Hippocampal formation (tissue), 2 donors: ENCODE measurements at regions not wholly inside any gene's neighbourhood (a gene's known extent, or its start where the extent isn't known, plus 50 kb on each side); places are given as distances from the start of the nearest gene placed in this dataset.
"Not testable (repeated sequence)": the region's sequence is repeated elsewhere in the genome, so short reads cannot be mapped to it uniquely, and the experiment has no call there.

Source experiments
- DNase-seq, 2 donors: peaks; one replicate each; lab custom pipeline; 2025; lab: John Stamatoyannopoulos, UW

DNA sequence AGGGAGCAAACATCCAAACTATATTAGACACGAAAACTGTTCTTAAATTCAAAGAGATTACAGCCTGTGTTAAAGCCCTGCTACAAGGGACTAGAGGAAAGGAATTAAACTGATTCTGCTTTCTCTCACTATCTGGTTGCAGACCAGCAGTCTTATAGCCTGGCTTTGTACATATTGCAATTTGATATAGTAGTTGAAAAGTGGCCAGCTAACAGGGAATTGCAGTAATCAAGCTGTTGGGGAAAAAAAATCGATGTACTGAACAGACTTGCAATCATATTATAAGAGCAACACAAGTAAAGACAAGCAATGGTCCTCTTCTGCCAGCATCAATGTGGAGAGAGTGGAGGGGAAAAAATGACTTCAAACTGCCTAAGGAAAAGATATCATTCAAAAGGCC is 364.4 kb upstream of the EPHA5 start:
- DNase-seq = no peak

DNA sequence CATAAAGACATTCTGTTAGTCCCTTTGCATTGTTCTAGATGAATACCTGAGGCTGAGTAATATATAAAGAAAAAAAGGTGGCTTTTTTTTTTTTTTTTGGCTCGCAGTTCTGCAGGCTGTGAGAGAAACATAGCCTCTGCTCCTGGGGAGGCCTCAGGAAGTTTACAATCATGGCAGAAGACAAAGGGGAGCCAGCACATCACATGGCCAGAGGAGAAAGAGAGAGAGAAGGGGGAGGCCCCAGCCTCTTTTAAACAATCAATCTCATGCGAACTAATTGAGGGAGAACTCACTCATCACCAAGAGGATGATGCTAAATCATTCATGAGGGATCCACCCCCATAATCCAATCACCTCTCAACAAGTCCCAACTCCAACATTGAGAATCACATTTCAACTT is 364.0 kb upstream of the EPHA5 start:
- no peak for DNase-seq

DNA sequence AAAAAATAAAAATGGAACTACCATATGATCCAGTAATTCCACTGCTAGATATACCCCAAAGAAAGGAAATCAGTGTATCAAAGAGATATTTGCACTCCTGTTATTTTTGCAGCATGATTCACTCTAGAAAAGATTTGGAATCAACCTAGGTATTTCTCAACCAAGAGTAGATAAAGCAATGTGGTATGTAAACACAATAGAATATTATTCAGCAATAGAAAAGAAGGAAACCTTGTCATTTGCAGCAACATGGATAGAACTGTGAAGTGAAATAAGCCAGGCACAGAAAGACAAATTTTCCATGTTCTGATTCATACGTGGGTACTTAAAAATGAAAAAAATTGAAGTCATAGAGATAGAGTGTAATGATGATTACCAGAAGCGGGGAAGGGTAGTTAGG is 362.3 kb upstream of the EPHA5 start:
- DNase-seq = no peak

DNA sequence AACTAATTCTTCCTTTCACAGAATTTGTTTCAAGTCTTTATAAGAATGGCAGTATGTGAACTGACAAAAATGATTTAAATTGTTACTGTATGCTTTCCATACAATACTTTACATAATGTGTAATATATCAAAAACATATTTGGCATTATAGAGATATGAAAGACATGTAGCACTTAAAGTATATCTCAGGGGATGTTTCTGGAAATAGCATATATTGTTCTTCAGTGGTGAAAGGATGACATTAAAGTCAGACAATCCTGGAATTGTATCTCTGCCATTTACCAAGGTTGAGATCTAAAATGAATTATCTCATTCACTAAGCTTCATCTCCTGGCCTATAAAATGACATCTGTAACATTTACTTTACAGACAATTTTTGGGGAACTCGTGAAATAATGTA is 358.4 kb upstream of the EPHA5 start:
- DNase-seq = no peak

DNA sequence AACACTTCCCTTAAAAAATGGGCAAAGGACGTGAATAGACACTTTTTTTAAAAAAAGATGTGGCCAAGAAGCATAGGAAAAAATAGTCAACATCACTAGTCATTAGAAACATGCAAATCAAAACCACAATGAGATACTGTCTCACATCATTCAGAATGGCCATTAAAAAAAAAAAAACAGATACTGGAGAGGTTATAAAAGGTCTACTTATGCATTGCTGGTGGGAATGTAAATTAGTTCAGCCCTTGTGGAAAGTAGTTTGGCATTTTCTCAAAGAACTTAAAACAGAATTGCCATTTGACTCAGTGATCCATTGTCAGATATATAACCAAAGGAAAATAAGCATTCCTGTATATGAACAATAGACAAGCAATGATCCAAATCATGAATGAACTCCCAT is 352.8 kb upstream of the EPHA5 start:
- DNase-seq = no peak

DNA sequence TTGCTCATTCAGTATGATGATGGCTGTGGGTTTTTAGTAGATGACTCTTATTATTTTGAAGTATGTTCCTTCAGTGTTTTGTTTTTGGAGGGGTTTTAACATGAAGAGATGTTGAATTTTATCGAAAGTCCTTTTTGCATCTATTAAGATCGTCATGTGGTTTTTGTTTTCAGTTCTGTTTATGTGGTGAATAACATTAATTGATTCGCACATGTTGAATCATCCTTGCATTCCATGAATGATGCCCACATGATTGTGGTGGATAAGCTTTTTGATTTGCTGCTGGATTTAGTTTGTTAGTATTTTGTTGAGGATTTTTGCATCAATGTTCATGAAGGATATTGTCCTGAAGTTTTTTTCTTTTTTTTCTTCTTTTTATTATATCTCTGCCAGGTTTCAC is 347.4 kb upstream of the EPHA5 start:
- no peak for DNase-seq

DNA sequence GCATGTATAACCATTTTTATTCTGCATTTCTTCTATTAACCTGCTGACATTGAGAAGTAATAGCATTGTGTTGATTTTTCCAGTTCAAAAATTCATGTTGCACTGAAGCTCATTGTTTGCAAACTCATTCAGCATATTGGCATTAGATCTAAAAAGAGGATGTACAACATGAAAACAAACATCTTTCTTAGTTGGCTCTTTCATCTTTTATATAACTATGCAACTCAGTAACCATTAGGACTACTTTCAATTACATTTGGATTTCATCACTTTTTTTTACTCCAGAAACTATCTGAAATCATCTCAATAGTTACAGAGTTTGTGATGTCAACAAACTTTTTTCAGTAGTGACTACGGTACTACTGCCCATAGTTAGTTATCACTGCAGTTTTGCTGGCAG is 346.0 kb upstream of the EPHA5 start:
- no peak for DNase-seq

DNA sequence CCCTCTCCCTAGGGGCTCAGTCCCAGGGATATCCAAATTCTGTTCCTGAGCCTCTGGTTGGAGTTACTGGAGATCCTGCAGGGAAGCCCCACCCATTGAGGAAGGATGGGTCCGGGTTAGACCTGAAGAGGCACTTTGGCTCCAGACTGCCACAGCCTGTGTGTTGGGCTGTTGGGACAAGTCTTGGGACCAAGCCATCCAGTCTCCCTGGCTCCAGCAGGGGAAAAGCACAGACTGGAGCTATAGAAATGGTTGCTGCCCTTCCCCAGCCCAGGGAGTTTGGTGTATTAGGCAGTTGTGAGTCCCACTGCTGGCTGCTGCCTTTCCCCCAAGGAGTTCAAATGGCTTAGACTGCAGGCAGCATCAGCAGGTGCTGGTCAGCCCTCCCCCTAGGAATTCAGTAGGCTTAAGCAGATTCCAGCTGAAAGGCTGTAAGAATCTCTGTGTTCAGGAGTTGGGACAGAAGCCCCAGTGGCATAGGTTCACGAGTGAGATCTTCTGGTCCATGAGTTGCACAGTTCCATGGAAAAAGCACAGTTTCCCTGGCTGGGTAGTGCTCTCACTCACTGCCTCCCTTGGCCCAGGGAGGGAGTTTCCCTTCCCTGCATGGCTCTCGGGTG is 344.0 kb upstream of the EPHA5 start:
- DNase-seq = no peak

DNA sequence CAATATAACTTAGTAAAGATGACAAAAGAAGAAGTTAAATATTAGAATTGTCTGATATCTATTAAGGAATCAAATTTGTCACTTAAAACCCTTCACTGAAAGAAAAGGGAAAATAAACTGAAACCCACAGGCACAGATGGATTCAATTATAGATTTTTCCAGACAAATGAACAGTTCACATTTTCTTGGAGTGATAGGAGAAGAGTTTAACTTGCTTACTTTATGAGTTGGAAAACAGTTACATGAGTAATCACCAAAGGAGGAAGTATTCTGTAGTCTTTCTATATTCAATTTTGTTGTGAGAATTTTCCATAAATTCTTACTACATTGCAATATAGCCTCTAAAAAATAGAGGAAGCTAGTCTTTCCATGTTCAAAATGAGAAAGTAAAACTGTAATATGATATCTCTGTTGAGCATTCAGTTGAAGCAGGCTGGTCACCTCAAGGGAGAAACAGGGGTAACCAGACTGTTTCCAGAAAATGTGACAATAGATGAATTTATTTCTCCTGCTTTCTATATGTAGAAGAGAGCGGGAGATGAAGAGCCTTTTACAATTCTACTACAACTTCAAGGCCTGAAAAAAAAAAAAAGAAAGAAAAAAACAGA is 330.3 kb upstream of the EPHA5 start:
- no peak for DNase-seq

DNA sequence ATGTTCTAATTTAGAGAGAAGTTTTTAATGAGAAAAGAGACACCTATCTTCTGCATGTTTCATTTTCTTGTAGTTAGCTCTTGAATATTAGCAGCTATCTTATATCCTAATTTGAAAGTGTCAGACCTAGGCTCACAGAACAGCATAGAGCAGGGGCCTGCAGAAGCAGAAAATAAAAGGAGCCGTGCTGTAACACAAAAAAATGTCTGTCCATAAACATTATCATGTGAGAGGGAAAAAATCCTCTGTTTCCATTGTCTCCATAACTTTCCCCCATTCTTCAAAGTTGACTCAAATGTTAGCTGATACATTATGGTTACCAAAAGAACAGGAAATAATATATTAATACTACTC is 329.2 kb upstream of the EPHA5 start:
- no peak for DNase-seq

DNA sequence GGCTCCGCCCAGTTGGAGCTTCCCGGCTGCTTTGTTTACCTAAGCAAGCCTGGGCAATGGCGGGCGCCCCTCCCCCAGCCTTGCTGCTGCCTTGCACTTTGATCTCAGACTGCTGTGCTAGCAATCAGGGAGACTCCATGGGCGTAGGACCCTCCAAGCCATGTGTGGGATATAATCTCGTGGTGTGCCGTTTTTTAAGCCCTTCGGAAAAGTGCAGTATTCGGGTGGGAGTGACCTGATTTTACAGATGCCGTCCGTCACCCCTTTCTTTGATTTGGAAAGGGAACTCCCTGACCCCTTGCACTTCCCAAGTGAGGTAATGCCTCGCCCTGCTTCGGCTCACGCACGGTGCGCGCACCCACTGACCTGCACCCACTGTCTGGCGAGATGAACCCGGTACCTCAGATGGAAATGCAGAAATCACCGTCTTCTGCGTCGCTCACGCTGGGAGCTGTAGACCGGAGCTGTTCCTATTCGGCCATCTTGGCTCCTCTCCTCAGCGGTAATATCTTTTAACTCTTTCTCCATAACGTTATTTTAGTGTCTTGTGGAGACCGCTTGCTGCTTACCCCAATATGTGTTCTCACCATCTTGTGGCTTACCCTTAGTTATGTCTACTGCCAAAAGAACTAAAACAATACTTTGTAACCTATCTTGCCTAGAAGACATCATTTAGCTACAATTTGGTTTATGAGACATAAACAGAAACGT is 328.7 kb upstream of the EPHA5 start:
- DNase-seq = not testable (repeated sequence)

DNA sequence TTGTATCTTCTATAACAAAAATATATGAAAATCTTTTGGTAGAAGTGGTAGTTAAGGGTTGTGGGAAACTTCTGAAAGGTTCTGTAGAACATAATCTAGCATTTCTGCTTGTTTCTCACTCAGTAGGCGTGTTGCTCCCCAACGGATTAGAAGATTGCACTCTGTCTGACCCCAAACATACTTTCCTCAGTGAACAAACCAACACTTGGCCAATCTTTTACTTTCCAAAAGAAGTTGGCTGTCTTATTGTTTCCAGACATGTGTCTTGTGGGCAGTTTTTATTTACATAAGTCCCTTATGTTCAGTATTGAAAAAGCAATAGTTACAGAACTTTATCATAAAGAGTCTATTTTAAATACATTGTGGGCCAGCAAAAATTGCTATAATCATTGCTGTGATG is 312.8 kb upstream of the EPHA5 start:
- no peak for DNase-seq

DNA sequence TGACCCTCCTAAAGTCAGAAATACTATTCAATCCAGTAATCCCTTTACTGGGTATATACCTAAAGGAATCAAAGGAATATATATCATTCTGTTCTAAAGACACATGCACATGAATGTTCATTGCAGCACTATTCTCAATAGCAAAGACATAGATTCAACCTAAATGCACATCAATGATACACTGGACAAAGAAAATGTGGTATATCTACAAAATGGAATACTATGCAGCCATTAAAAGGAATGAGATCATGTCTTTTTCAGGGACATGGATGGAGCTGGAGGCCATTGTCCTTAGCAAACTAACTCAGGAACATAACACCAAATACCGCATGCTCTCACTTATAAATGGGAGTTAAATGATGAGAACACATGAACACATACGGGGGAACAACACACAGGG is 306.0 kb upstream of the EPHA5 start:
- DNase-seq = no peak

DNA sequence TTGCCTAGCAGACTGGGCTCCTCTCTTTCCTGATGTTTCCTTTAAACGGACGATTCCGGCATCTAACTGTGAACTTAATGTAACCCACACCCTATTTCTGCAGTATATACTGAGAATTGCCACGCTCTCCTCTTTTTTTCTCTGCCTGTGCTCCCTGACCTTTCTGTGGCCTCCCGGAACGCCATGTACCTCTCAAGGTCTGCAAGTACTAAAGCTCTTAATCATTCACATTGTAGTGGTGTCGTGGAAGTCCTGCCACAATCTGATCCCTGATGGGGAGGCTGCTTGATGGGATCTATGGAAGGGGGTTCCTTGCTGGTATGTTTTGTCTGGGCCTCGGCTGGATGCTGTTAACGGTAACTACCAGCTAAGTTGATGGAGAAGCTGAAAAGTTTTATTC is 302.9 kb upstream of the EPHA5 start:
- no peak for DNase-seq

DNA sequence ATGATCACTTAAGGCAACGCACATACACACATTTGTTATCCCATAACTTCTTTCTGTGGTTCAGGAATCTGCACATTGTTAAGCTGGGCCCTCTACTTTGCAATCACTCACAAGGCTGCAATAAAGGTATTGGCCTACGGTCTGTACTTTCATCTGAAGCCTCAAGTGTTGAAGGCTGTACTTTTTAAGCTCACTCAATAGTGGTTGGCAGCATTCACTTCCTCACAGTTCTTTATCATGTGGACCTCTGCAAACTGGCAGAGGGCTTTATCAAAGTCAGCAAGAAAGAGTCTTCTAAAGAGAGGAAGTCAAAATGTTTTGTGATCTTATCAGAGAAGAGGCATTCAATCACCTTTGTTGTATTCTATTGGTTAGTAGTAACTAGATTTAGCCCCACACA is 301.4 kb upstream of the EPHA5 start:
- DNase-seq = no peak

DNA sequence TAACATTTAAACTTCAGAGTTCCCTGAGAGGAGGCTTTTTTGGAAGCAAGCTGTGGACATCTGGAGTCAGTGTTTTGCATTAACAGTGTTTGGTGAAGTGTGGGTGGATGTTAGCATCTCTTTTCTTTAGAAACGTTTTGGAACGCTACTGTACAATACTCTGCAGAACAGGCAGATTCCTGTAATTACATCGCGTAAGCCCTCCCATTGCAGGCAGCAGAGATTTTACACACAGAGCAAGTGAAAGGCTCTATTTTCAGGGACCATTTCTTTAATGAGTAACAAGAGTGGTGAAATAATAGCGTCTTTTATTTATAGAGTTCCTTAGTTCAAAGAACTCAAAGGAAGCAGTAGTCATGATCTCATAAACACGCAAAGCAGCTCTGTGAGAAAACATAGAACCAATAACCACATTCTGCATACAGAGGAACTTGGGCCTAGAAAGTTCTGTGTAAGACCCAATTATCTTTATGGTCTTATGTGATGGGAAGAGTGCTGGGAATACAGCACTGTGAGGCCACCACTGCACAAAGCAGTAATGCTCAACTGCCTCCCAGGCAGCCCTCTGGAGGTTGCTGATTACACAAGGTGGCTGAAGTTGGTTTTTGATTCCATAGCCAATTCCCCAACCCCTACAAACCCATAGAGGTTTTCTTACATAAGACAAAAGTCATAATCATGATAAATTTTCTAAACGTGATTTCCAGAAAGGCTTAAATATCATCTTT is 298.7 kb upstream of the EPHA5 start:
- peak in 1 of 2 donors; percentile 21 for DNase-seq

DNA sequence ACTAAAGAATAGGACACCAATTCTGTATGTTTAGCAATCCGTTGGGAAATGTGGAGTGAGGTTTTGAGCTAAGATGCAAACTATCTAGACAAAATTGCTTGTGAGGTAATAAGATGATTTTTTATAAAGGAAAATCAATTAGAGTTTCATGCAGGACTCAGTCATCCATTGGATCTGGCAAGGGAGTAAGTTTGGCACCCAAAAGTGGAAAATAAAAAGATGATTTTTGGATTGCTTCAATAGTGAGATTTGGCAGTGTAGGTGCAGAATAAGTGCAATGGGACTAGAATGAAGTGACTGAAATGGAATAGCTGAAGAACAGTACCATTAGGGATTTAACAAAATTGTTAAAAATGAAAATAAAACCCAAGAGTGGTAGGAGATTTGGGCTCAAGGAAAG is 290.5 kb upstream of the EPHA5 start:
- DNase-seq = no peak

DNA sequence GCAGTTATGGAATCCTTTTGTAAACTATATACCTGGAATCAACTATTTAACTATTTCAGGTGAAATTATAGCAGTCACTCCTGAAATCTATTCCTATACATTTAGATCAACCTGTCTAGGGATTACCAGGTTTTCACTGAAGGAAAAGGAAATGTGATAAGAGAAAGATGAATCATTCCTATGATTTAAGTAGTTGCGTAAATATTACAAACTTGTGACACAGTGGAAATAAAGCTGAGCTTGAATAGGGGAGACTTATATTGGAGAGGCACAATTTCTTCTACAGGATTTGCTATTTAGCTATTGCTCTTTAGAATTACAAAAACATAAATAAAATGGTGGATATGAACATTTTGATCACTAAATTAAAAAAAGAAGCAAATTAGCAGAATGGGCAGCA is 284.1 kb upstream of the EPHA5 start:
- no peak for DNase-seq

DNA sequence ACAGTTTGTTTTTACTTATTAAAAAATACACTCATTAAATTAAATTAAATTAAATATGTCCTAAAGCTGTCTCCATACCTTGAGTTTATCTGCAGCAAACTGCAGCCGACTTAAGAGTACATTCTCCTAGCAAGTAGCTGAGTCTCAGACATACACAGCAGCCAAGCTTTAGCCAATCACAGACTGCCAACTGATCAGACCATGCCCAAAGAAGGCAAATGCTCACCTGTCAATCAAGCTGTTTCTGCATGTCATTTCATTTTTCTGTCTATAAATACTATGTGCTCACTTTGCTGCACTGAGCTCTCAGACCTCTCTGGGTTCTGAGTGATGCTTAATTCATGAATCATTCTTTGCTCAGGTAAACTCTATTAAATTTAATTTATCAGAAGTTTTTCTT is 280.9 kb upstream of the EPHA5 start:
- DNase-seq = no peak

DNA sequence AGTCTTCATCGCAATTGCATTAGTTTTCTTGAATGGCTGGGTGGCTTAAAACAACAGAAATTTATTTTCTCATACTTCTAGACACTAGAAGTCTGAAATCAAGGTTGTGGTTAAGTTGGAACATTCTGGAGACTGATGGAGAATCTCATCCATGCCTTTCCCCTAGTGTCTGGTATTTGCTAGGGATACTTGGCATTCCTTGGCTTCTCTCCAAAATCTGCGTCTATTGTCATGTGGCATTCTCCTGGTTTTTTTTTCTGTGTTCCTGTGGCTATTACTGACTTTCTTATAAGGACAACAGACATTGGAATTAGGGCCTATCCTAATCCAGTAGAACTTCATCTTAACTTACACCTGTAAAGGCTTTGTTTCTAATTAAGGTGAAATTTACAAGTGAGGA is 272.8 kb upstream of the EPHA5 start:
- DNase-seq = no peak

DNA sequence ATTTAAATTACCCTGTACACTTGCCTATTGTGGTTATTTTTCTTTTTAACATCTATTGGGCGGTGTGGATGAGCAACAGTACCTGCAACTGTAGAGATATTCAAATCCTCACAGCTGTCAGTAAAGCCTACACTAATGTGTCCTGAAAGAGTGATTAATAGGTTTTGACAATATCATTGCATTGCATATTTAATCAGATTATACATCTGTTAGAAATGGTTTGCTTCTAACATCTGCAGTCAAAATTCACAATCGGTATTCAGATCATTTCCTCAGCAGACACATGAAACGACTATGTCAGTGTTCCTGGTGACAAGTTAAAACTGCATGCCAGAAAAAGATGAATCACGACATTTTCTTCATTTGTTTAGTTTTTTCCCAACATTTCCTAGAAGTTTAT is 254.6 kb upstream of the EPHA5 start:
- no peak for DNase-seq

DNA sequence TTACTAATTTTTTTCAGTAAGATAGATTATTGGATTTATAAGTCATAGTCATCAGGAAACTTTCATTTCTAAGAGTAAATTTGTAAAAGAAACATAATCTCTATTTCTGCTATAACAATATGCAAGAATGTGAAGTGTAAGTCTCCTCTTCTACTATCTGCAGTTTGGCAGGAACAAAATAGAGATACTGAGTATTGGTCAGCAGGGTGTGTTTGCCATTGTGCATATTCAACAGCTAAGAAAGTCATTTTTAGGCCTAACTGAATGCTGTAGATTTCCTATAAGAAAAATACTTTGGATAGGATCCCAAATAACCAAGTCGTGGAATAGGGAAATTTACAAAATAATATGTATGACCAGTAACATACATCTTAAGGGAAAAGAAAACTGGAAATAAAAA is 253.3 kb upstream of the EPHA5 start:
- no peak for DNase-seq

DNA sequence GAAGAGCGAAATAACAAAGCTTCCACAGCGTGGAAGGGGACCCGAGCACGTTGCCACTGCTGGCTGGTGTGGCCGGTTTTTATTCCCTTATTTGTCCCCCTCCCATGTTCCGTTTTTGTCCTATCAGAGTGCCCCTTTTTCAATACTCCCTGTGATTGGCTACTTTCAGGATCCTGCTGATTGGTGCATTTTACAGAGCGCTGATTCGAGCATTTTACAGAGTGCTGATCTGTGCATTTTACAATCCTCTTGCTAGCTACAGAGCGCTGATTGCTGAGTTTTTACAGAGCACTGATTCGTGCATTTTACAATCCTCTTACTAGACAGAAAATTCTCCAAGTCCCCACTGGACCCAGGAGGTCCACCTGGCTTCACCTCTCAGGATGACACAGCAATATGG is 250.9 kb upstream of the EPHA5 start:
- DNase-seq = no peak
